SK-N-SH (cell line): ENCODE measurements at regions not wholly inside any gene's neighbourhood (a gene's known extent, or its start where the extent isn't known, plus 50 kb on each side); places are given as distances from the start of the nearest gene placed in this dataset.

Experiments
- CTCF ChIA-PET: fragments of 300-600, 350-600 bp; formaldehyde crosslinking; extraction: SDS; loops from one replicate; lab custom pipeline; 2021; lab: Yijun Ruan, JAX
- POLR2A ChIA-PET: fragments of 350-600 bp; sonication (Branson Sonifier 250); formaldehyde crosslinking; extraction: SDS; loops from one replicate; lab custom pipeline; 2020; ENCODE audit warnings: antibody characterized with exemption, inconsistent platforms; lab: Yijun Ruan, JAX
- DNase-seq: peaks from one replicate; pipeline ENCODE4 v3.0.0; 2012
- H2AFZ ChIP-seq: fragments of 200-600 bp; sonication (generic); 2 replicates; pipeline ENCODE4 v1.8.1; 2016; ENCODE audit warnings: antibody characterized with exemption, mild to moderate bottlenecking, low read depth
- H3F3A ChIP-seq: fragments of 200-600 bp; sonication (generic); replicated peaks from 2 replicates; pipeline ENCODE3; 2016; ENCODE audit warnings: antibody characterized with exemption, mild to moderate bottlenecking; ENCODE audit not compliant: insufficient read depth
- H3K27ac ChIP-seq, 2 experiments: fragments of 200-500 bp in 1 of 2; fragments of 200-600 bp in 1 of 2; sonication (Bioruptor generic) in 1 of 2; sonication (generic), shearing (Covaris generic) in 1 of 2; 2 replicates each; pipeline versions ENCODE4 v1.5.1 to v1.6.1; 2014 to 2016; ENCODE audit warnings: low read depth in 2 of 2, inconsistent platforms in 1 of 2, low read length in 1 of 2, mild to moderate bottlenecking in 1 of 2, mixed read lengths in 1 of 2
- H3K27me3 ChIP-seq: fragments of 200-600 bp; sonication (generic), shearing (Covaris generic); 2 replicates; pipeline ENCODE4 v1.6.1; 2016; ENCODE audit warnings: mixed run types; ENCODE audit not compliant: insufficient read depth
- H3K36me3 ChIP-seq, 2 experiments: fragments of 200-500 bp in 1 of 2; fragments of 200-600 bp in 1 of 2; sonication (Bioruptor generic) in 1 of 2; sonication (generic) in 1 of 2; replicated peaks in 1 of 2; 2 replicates each; pipeline versions ENCODE3 to v1.5.1; 2014 to 2016; ENCODE audit warnings: low read length in 1 of 2, mild to moderate bottlenecking in 1 of 2; ENCODE audit not compliant: insufficient read depth in 2 of 2, control insufficient read depth in 1 of 2
- H3K4me1 ChIP-seq, 2 experiments: fragments of 200-500 bp in 1 of 2; fragments of 200-600 bp in 1 of 2; sonication (Bioruptor generic) in 1 of 2; sonication (generic), shearing (Covaris generic) in 1 of 2; 2 replicates each; pipeline versions ENCODE4 v1.5.1 to v1.6.1; 2014 to 2016; ENCODE audit warnings: low read depth in 1 of 2, low read length in 1 of 2, mixed run types in 1 of 2; ENCODE audit not compliant: insufficient read depth in 2 of 2, control insufficient read depth in 1 of 2
- H3K4me2 ChIP-seq: fragments of 200-600 bp; sonication (generic), shearing (Covaris generic); 2 replicates; pipeline ENCODE4 v1.6.1; 2017; ENCODE audit warnings: mixed run types
- H3K4me3 ChIP-seq, 2 experiments: fragments of 200-500 bp in 1 of 2; fragments of 200-600 bp in 1 of 2; sonication (Bioruptor generic) in 1 of 2; sonication (generic), shearing (Covaris generic) in 1 of 2; 2 replicates each; pipeline versions ENCODE4 v1.5.1 to v1.8.1; 2014 to 2016; ENCODE audit warnings: low read depth in 2 of 2, inconsistent platforms in 1 of 2, low read length in 1 of 2, mild to moderate bottlenecking in 1 of 2, mixed read lengths in 1 of 2, moderate library complexity in 1 of 2
- H3K79me2 ChIP-seq: fragments of 200-600 bp; sonication (generic); 2 replicates; pipeline ENCODE4 v1.8.1; 2017; ENCODE audit warnings: mild to moderate bottlenecking; ENCODE audit not compliant: insufficient read depth
- H3K9ac ChIP-seq: fragments of 200-600 bp; sonication (generic); 2 replicates; pipeline ENCODE4 v1.6.1; 2017; ENCODE audit warnings: mixed run types
- H3K9me2 ChIP-seq: fragments of 200-600 bp; sonication (generic); 2 replicates; pipeline ENCODE4 v1.6.1; 2017; ENCODE audit warnings: mixed run types
- H3K9me3 ChIP-seq: fragments of 200-600 bp; sonication (generic); 2 replicates; pipeline ENCODE4 v1.6.1; 2017; ENCODE audit warnings: mixed run types, mild to moderate bottlenecking, moderate library complexity
- H4K20me1 ChIP-seq: fragments of 200-600 bp; sonication (generic); 2 replicates; pipeline ENCODE4 v1.6.1; 2017; ENCODE audit warnings: mild to moderate bottlenecking, mixed run types; ENCODE audit not compliant: insufficient read depth
- ELF1 ChIP-seq: IDR thresholded peaks from 2 replicates; pipeline ENCODE4 v1.4.0; 2012
- EP300 ChIP-seq, 2 experiments: IDR thresholded peaks; 2 replicates each; pipeline versions ENCODE4 v1.4.0 to v1.6.1; 2012; ENCODE audit warnings: borderline replicate concordance in 1 of 2, low read depth in 1 of 2, low read length in 1 of 2
- EZH2phosphoT487 ChIP-seq: fragments of 200-600 bp; sonication (generic); IDR thresholded peaks from 2 replicates; pipeline ENCODE4 v1.6.1; 2017; ENCODE audit warnings: low read depth, mixed run types, mild to moderate bottlenecking, antibody characterized with exemption, moderate library complexity, borderline replicate concordance
- FOSL2 ChIP-seq: IDR thresholded peaks from 2 replicates; pipeline ENCODE4 v1.4.0; 2012; ENCODE audit warnings: low read depth, mild to moderate bottlenecking, moderate library complexity, borderline replicate concordance
- FOXM1 ChIP-seq: IDR thresholded peaks from 2 replicates; pipeline ENCODE4 v1.4.0; 2012; ENCODE audit warnings: low read depth, mild to moderate bottlenecking
- GABPA ChIP-seq: IDR thresholded peaks from 2 replicates; pipeline ENCODE4 v1.4.0; 2012; ENCODE audit warnings: low read depth, mild to moderate bottlenecking
- JUND ChIP-seq: IDR thresholded peaks from 2 replicates; pipeline ENCODE4 v1.4.0; 2012
- MEF2A ChIP-seq: IDR thresholded peaks from 2 replicates; pipeline ENCODE4 v1.4.0; 2012; ENCODE audit warnings: low read depth, borderline replicate concordance
- RAD21 ChIP-seq: IDR thresholded peaks from 2 replicates; pipeline ENCODE4 v1.6.1; 2012; ENCODE audit warnings: mild to moderate bottlenecking, low read length
- REST ChIP-seq: IDR thresholded peaks from 2 replicates; pipeline ENCODE4 v1.6.1; 2012; ENCODE audit warnings: mild to moderate bottlenecking, low read depth, low read length, moderate library complexity
- SIN3A ChIP-seq: IDR thresholded peaks from 2 replicates; pipeline ENCODE4 v1.6.1; 2012; ENCODE audit warnings: low read depth, mild to moderate bottlenecking, low read length, moderate library complexity, borderline replicate concordance
- SMC3 ChIP-seq: IDR thresholded peaks from 2 replicates; pipeline ENCODE4 v1.6.1; 2012; ENCODE audit warnings: low read depth, low read length, improper control_type of control experiment
- TAF1 ChIP-seq: IDR thresholded peaks from 2 replicates; pipeline ENCODE4 v1.6.1; 2012; ENCODE audit warnings: low read depth, mild to moderate bottlenecking, low read length, moderate library complexity, borderline replicate concordance
- WGBS: methylation state at CpG from one replicate; pipeline ENCODE4 v1.1.6; 2017; ENCODE audit warnings: low lambda C conversion rate; 5-methylcytosine and 5-hydroxymethylcytosine counted together
- TF ChIP-seq, protein P1 (sequence below): fragments of 150-350 bp; IDR thresholded peaks from 2 replicates; pipeline ENCODE4 v1.6.1; 2016; ENCODE audit warnings: mild to moderate bottlenecking, low read depth, low read length
- TF ChIP-seq, protein P2 (sequence below): IDR thresholded peaks from 2 replicates; pipeline ENCODE4 v1.4.0; 2012; ENCODE audit warnings: low read depth

DNA sequence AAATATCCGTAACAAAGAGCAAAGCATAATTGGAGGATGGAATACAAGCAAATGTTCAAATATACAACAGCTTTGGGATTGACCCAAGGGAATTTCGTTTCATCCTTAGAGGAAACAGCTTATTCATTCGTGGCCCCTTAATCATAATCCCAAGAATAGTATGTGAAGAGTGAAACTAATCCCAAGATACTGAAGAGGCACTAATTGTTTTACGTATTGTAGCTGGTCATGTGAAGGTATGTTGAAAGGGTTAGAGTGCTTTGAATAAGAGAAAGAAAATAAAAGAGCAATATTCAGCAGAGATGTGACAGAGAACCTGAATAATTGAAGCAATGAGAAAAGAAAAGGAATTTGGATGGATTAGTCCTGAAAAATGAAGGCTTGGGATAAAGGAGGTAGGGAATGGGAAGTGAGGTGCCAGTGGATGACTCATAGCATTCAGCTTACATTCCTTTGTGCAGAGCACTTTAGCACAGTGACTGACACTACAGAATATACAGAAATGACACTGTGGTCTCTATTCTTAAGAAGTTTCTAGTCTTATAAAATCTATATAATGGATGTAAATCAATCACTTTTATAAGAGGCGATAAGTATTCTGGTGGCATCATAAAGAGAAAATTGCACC is 221.9 kb downstream of the TLR4 start:
- Histone ChIP-seq H3K27ac (no peak overlapping the region), H3K9ac (no peak overlapping the region), H3F3A (no peaks in the 10 kb centered on the region), H3K79me2 (no peaks in the 10 kb centered on the region), H3K36me3 (no peaks in the 10 kb centered on the region), H3K9me3 (no peaks in the 10 kb centered on the region), H3K9me2 (no peaks in the 10 kb centered on the region), H3K4me2 (no peak overlapping the region), H4K20me1 (no peaks in the 10 kb centered on the region), H2AFZ (no peak overlapping the region), H3K27me3 (no peaks in the 10 kb centered on the region), H3K4me3 (no peak overlapping the region), H3K4me1 (no peaks in the 10 kb centered on the region)
- no peak for DNase-seq
- no peak for TF ChIP-seq REST
- TF ChIP-seq, protein P1, sequence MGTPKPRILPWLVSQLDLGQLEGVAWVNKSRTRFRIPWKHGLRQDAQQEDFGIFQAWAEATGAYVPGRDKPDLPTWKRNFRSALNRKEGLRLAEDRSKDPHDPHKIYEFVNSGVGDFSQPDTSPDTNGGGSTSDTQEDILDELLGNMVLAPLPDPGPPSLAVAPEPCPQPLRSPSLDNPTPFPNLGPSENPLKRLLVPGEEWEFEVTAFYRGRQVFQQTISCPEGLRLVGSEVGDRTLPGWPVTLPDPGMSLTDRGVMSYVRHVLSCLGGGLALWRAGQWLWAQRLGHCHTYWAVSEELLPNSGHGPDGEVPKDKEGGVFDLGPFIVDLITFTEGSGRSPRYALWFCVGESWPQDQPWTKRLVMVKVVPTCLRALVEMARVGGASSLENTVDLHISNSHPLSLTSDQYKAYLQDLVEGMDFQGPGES: no peak
- TF ChIP-seq EZH2phosphoT487: no peak
- no peak for TF ChIP-seq ELF1
- TF ChIP-seq GABPA: no peak
- TF ChIP-seq FOSL2: no peak
- no peak for TF ChIP-seq FOXM1
- no peak for TF ChIP-seq TAF1
- no peak for TF ChIP-seq EP300 (IDR thresholded peaks at IDR 0.05; ENCODE audit: borderline replicate concordance in 1 of 2, low read depth in 1 of 2, low read length in 1 of 2)
- no peak for TF ChIP-seq SIN3A
- TF ChIP-seq, protein P2, sequence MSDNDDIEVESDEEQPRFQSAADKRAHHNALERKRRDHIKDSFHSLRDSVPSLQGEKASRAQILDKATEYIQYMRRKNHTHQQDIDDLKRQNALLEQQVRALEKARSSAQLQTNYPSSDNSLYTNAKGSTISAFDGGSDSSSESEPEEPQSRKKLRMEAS: no peak
- TF ChIP-seq MEF2A: no peak
- WGBS: 23% methylated on average over 5 of the region's 5 CpGs
- POLR2A ChIA-PET: interaction anchor here (0.6 kb wide), 1 partner anchor 458 kb away, joined by 6 read pairs; no protein-coding TSS in a partner anchor
- CTCF ChIA-PET: interaction anchor here (1.1 kb wide), 1 partner anchor 1439 kb away, joined by 3 read pairs; no protein-coding TSS in a partner anchor

DNA sequence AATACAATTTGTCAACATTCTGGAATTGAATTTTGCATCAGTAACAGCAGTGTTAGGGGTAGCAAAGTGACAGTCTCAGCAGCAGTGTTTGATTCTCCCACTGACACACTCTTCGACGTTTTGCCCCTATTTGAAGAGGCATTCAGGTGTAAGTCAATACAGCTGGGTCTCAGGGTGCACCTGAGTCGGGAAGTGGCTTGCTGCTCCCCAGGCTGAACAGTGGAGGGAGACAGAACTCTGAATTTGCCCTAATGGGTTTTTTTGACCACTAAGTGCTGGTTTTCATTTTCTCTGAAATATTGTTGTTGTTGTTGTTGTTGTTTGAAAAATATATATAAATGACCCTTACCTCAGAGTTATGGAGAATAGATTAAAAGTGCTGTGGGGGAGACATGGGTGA is 223.2 kb downstream of the TLR4 start:
- no peak overlapping the region for H3K9ac ChIP-seq
- 21% methylated on average over 3 of the region's 3 CpGs for WGBS
- CTCF ChIA-PET: interaction anchor here (1.1 kb wide), 1 partner anchor 9 kb away, joined by 3 read pairs; no protein-coding TSS in a partner anchor
- H3K36me3 ChIP-seq: no peaks in the 10 kb centered on the region
- no peaks in the 10 kb centered on the region for H3K4me1 ChIP-seq
- H2AFZ ChIP-seq: no peak overlapping the region
- H3K27me3 ChIP-seq: no peaks in the 10 kb centered on the region
- no peaks in the 10 kb centered on the region for H3K9me3 ChIP-seq
- no peaks in the 10 kb centered on the region for H3F3A ChIP-seq
- no peak overlapping the region for H3K27ac ChIP-seq
- H3K79me2 ChIP-seq: no peaks in the 10 kb centered on the region
- H3K4me3 ChIP-seq: no peak overlapping the region; a peak in 1 of 4 replicates
- DNase-seq: peak; percentile 1
- H4K20me1 ChIP-seq: no peaks in the 10 kb centered on the region
- TF ChIP-seq RAD21 (peak; percentile 43), SMC3 (no peak), JUND (no peak)
- POLR2A ChIA-PET: no interaction called here
- no peaks in the 10 kb centered on the region for H3K9me2 ChIP-seq
- H3K4me2 ChIP-seq: no peak overlapping the region
